Suppressor macrophage treated with lipopolysaccharide for 4 hours (primary cell): ENCODE measurements at regions not wholly inside any gene's neighbourhood (a gene's known extent, or its start where the extent isn't known, plus 50 kb on each side); places are given as distances from the start of the nearest gene placed in this dataset.
"Not testable (repeated sequence)": the region's sequence is repeated elsewhere in the genome, so short reads cannot be mapped to it uniquely, and the experiment has no call there.

Experiments
- DNase-seq: peaks from one replicate; pipeline ENCODE4 v3.0.0-alpha.2; 2020

GRCh38 chr5:99410386-99410785, 481.6 kb upstream of the CHD1 start:
- not testable (repeated sequence) for DNase-seq

- not testable (repeated sequence) for DNase-seq
These were observed 476.0 kb upstream of the CHD1 start for GRCh38 chr5:99404764-99405302.

GRCh38 chr5:99400571-99400970, 471.8 kb upstream of the CHD1 start:
- not testable (repeated sequence) for DNase-seq

DNA sequence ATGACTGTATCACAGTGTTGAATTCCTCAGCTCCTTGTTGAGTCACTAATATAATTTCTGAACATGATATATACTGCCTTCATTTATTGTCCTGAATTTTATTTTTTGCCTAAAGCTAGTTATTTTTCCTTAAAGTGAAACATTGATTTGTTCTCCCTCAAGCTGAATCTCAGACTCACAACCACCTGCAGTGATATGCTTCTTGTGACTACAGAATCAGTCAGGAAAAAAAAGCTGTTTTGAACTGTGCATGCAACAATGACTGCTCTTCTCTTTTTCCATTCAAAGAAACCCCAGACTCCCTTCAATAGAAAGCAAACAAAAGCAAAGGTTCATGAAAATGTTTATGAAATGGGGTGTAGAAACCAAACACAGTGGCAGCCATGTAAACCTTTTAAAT, 470.2 kb upstream of the CHD1 start:
- no peak for DNase-seq

- no peak for DNase-seq
These were observed 457.7 kb upstream of the CHD1 start for GRCh38 chr5:99386406-99387077.

GRCh38 chr5:99379187-99379586, 450.4 kb upstream of the CHD1 start:
- no peak for DNase-seq

DNA sequence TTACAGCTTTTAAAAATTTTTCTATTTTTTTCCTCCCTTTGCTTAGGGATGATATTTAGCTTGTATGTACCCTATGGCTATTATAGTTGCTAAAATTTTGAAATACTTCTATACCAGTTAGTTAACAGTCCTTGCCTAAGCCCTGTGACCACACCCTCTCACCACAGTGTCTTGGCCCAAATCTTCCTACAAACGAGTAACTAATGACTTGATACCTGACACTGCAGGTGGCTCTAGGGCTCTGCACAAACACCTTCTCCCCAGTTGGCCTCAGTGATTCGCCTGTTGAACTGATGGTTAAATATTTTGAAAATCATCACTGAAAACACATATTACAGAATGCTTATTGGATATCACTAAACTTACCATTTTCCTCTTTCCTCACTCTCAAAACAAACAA, 449.6 kb upstream of the CHD1 start:
- DNase-seq: no peak

GRCh38 chr5:99369797-99370593, 441.2 kb upstream of the CHD1 start:
- DNase-seq: no peak

GRCh38 chr5:99368726-99369125, 439.9 kb upstream of the CHD1 start:
- no peak for DNase-seq

DNA sequence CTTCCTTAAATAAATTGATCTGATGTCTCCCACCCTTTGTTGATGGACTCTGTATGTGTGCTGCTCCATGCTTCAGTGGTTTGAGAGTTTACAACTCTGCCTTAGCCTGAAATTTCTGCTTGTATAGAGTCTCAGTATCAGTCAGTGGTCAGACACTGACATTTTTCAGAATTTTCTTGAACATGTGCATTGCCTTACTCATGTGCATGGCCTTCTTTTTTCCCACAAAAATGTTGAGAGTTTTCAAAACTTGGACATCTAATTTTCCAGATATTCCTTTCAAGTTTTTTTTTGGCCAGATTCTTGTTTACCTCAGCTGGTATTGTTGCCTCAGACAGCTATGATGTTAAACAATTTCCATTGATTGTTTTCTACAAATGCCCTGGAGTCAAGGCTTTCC, 427.1 kb upstream of the CHD1 start:
- DNase-seq: no peak

DNA sequence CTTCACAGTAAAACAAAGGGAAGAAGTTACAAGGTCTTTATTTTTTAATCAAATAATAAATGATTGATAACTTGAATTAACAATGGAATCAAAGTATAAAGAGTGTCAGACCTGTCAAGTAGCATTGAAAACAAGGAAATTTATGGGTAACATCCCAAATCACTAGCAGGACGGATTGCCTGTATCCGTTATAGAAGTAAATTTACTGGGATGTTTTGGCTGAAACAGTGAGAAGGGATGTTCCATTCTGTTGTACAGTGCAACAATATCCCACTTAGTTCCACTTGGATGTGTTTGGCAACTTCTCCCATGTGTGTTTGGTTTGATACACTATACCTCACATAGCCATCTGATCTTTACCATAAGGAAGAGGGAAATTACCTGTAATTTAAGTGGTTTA, 421.0 kb upstream of the CHD1 start:
- no peak for DNase-seq

DNA sequence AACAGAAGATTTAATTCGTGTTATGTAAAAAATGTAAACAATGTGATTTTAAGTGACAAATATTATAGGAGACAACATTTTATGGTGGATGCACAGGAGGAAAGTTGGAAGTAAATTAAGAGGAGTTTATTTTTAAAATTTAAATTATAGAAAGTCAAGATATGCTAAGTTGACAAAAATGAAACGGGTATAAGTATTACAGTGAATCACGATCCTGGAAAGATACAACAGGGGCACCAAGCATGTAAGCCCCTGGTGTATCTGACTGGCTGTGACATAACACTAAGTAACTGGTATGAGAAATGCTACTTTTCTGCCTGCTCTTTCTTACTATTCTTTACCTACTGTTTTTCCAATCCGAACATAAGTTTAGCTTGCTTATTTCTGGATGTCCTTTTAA, 419.8 kb upstream of the CHD1 start:
- no peak for DNase-seq

DNA sequence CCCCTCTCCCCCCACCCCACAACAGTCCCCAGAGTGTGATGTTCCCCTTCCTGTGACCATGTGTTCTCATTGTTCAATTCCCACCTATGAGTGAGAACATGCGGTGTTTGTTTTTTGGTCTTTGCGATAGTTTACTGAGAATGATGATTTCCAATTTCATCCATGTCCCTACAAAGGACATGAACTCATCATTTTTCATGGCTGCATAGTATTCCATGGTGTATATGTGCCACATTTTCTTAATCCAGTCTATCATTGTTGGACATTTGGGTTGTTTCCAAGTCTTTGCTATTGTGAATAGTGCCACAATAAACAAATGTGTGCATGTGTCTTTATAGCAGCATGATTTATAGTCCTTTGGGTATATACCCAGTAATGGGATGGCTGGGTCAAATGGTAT, 411.0 kb upstream of the CHD1 start:
- DNase-seq: not testable (repeated sequence)

DNA sequence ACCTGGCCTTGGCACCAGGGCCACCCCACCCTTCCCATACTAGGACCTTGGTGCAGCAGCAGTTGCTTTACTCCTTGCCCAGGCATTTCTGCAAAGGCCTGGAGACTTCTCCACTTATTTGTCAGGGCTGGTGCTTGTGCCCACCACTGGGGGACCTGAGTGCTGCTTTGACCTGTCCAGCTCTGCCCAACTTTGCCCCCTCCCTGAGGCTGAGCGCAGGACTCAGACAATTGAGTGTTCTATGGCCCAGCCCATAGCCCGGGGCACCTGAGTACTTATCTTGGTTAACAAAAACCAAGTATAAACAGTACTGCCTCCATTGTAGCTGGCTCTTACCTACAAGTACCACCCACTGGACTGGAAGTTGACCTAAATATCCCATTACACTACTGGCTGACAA, 406.1 kb upstream of the CHD1 start:
- DNase-seq: no peak

DNA sequence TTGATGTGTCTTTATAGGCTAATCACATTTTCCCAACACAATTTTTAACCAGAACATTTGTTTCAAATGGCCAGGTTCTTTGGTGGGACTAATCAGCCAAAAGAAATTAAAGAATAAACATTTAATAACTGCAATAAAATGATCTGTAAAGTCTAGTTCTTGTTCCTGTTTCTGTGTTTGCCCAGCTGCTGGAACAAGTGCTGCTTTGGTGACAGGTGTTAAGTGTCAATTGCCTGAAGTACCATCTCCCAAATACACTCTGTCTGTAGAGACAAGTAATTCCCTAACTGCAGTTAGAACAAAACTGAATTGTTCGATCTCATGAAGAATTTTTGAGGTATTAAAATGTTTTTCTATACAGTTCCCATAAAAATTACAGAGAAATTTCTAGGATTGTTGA, 402.3 kb upstream of the CHD1 start:
- no peak for DNase-seq

DNA sequence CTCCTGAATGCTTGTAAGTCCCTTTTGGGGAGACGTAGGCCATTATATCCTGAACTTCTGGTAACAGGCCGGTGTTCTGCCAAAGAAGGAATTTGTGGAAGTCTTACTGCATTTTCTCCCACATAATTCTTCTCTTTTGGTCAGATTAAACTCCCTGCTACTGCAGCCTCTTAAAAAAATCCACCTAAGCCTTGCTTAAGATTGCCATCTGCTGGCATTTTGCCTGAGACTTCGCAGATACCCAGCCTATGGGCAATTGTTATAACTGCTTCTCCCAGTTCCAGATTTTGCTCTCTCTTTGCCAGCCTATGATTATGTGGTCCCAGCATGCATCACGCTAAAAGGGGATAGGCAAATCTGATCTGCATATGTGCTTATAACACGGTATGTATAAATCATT, 391.6 kb upstream of the CHD1 start:
- peak; percentile 54 for DNase-seq

DNA sequence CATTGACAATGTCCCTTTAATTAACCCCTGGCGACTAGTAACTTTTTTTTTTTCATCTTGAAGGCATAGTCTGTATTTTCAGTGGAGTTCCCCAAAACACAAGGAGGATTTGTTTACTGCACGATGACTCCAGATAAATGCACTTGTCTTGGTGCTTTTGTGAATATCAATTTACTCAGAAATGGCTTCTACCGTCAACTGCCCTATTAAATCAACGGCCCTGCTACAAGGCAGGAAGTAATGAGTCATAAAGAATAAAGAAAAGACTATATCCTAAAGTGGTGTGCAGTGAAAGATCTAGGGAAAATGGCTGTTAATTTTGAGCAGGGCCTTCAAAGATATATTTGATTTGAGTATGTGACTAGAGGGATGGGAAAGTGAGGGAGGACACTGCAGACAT, 388.3 kb upstream of the CHD1 start:
- DNase-seq: peak; percentile 7

- no peak for DNase-seq
These were observed 387.7 kb upstream of the CHD1 start for GRCh38 chr5:99316484-99316883.

DNA sequence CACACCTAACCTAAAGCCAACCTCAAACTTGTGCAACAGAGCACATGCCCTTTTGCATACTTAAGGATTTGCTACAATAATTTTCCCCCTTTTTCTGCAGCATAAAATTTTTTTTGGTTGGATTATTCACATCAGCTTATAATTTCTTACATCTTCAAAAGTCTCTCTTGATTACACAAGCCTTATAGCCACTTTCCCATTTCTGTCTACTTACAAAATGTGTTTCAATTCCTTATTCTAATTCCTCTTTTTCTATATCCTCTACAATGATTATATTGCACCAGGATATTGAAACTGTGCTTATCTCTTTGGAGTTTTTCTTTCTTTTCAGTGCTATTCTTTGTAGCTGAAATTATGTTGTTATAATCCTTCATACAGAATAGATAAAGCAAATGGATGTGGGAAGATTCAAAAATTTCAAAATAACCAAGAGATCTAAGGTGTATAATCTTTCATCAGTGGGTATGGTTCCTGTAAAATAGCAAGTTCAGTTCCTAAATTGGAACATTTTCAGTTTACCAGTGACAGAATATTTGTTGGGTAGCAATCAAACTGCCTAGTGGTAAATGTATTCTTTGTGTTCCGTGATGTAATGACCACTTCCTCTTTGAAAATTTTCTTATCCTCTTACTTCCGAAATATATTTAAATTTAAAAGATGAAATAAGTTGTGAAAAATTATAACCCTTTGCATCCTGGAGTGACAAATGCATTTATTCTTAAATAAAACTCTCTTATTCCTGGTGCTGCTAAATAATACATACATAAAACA, 386.8 kb upstream of the CHD1 start:
- peak; percentile 66 for DNase-seq

DNA sequence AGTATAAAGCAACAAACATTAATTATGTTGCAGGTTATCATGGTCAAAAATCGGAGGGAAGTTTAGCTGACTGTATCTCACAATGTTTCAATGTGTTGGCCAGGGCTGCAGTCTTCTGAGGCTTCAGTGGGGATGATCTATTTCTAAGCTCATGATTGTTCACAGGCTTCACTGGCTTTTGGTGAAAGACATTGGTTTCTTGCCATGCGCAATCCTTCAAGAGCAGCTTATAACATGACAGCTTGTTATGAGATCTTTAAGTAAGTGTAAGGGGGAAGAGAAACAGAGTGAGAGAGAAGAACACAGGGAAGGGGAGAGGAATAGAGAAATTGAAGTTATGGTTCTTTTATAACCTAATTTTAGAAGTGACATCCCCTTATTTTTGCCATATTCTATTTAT, 385.9 kb upstream of the CHD1 start:
- no peak for DNase-seq

GRCh38 chr5:99308131-99308530, 379.3 kb upstream of the CHD1 start:
- DNase-seq: peak; percentile 21

DNA sequence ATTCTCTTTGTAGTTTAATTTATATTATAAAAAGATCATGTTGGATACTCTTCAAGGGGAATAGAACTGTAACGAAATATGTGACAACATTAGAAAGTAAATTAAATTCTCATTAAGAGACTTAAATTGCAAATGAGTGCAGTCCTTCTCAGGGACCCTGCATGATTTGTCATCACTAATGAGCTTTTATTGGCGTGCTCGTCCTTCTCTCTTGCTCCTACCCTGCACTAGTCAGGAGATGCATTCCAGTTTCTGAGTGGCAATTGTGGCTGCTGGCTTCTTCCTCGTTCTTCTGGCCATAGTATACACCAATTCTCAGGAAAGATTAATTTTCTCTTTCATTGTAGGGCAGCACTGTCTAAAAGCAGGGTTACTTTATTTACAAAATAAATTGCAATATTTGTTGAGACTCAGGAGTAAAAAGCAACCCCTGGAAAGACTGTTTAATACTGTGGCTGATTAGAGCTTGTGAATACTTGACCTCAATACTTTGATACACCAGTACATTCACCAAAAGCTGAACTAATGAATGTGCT, 376.3 kb upstream of the CHD1 start:
- no peak for DNase-seq

DNA sequence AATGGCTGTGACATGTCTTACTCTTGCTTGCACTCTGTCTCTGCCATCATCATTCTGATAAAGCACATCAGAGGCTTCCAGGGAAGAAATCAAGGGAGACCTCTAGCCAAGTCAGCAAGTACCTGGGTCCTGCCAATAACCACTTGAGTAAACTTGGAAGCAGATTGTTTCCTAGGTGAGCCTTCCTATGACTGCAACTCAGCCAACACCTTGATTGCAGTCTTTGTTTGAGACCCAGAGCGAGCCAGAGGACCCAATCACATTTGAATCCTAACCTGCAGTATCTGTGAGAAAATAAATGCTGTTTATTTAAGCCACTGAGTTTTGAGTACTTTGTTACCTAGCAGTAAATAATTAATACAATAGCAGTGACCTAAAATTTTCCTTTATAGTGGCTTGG, 356.8 kb upstream of the CHD1 start:
- no peak for DNase-seq
